ENCODE measurements at regions not wholly inside any gene's neighbourhood (a gene's known extent, or its start where the extent isn't known, plus 50 kb on each side); places are given as distances from the start of the nearest gene placed in this dataset.
A peak's percentile ranks its signal among the peaks of the same experiment; 100 is the strongest.
"Not testable (repeated sequence)": the region's sequence is repeated elsewhere in the genome, so short reads cannot be mapped to it uniquely, and the experiment has no call there.

- H3K27me3 Mint-ChIP-seq: no peaks in the 10 kb centered on the region
- peak; percentile 77 for DNase-seq
- H3K4me3 Mint-ChIP-seq: peak overlapping the region; percentile 72
- intact Hi-C loops (cut with micrococcal nuclease): loop anchor here (5.0 kb wide), 2 partner anchors 128 to 478 kb away; no protein-coding TSS in a partner anchor
- H3K36me3 Mint-ChIP-seq (ENCODE audit: low read depth): peaks cover 56% of the 10 kb centered on the region
- no peaks in the 10 kb centered on the region for H3K9me3 Mint-ChIP-seq
- peaks cover 62% of the 10 kb centered on the region for H3K4me1 Mint-ChIP-seq
- peak overlapping the region; percentile 88 for H3K27ac Mint-ChIP-seq
Observed at GRCh38 chrY:7339391-7340087, 428.0 kb upstream of the AMELY start.

- DNase-seq: peak; percentile 66
Observed at GRCh38 chrY:7336023-7336873, 424.7 kb upstream of the AMELY start.

GRCh38 chrY:7334449-7334848 is 422.9 kb upstream of the AMELY start:
- H3K4me1 Mint-ChIP-seq: peaks cover 47% of the 10 kb centered on the region
- peak overlapping the region; percentile 69 for H3K4me3 Mint-ChIP-seq
- peak overlapping the region; percentile 81 for H3K27ac Mint-ChIP-seq
- no peaks in the 10 kb centered on the region for H3K9me3 Mint-ChIP-seq
- DNase-seq: peak; percentile 59
- intact Hi-C loops (cut with micrococcal nuclease): no loop called here
- no peaks in the 10 kb centered on the region for H3K27me3 Mint-ChIP-seq
- peaks cover 60% of the 10 kb centered on the region for H3K36me3 Mint-ChIP-seq (ENCODE audit: low read depth)

More at GRCh38 chrY:7336023-7336873, 424.7 kb upstream of the AMELY start:
- H3K27ac Mint-ChIP-seq: peak overlapping the region; percentile 93
- peaks cover 49% of the 10 kb centered on the region for H3K4me1 Mint-ChIP-seq
- intact Hi-C loops (cut with micrococcal nuclease): loop anchor here (1.0 to 5.0 kb wide), 2 partner anchors 10 to 131 kb away; no protein-coding TSS in a partner anchor
- H3K36me3 Mint-ChIP-seq (ENCODE audit: low read depth): peaks cover 55% of the 10 kb centered on the region
- H3K4me3 Mint-ChIP-seq: peak overlapping the region; percentile 76
- no peaks in the 10 kb centered on the region for H3K9me3 Mint-ChIP-seq
- H3K27me3 Mint-ChIP-seq: no peaks in the 10 kb centered on the region

DNA sequence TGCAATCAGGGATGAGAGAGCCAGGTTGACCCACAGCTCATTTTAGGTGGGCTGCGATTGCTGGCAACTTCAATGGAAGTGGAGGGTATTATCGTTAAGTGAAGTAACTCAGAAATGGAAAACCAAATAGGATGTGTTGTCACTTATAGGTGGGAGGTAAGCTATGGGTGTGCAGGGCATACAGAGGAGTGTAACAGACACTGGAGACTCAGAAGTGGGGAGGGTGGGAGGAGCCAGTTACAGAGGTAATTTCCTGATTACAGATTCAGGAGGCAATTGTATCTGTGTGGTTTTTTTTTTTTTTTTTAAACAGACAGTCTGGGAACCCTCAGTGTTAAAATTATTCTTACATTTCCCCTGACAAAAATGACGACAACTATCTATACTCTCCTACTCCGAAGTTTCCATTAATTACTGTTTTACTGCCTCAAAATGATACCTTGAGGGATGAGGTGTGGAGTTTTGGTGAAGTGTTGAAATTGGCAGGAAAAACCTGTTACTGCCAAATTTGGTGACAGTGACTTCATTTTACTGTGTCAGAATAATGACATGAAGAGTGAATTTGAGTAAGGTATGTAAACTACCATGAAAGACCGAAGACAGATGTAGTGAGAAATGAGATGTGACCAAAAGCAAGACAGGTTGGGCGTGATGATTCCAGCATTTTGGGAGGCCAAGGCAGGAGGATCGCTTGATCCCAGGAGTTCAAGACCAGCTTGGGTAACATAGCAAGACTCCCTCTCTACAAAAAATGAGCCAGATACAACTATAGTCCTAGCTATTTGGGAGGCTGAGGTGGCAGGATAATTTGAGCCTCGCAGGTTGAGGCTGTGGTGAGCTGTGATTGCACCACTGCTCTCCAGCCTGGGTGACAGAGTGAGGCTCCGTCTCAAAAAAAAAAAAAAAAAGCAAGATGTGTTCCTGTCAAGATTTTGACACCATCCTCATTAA is 415.0 kb upstream of the AMELY start:
- H3K36me3 Mint-ChIP-seq (ENCODE audit: low read depth): peaks cover 43% of the 10 kb centered on the region
- intact Hi-C loops (cut with micrococcal nuclease): loop anchor here (1.0 to 5.0 kb wide), 6 partner anchors 10 to 676 kb away; no protein-coding TSS in a partner anchor
- no peaks in the 10 kb centered on the region for H3K27me3 Mint-ChIP-seq
- peak; percentile 76 for DNase-seq
- peaks cover 46% of the 10 kb centered on the region for H3K4me1 Mint-ChIP-seq
- no peaks in the 10 kb centered on the region for H3K9me3 Mint-ChIP-seq
- peak overlapping the region; percentile 77 for H3K4me3 Mint-ChIP-seq
- peak overlapping the region; percentile 100 for H3K27ac Mint-ChIP-seq

GRCh38 chrY:7325531-7325930 is 414.0 kb upstream of the AMELY start:
- peak overlapping the region; percentile 52 for H3K4me3 Mint-ChIP-seq
- peaks cover 47% of the 10 kb centered on the region for H3K4me1 Mint-ChIP-seq
- peaks cover 44% of the 10 kb centered on the region for H3K36me3 Mint-ChIP-seq (ENCODE audit: low read depth)
- no peaks in the 10 kb centered on the region for H3K27me3 Mint-ChIP-seq
- no peak for DNase-seq
- H3K27ac Mint-ChIP-seq: peak overlapping the region; percentile 100
- intact Hi-C loops (cut with micrococcal nuclease): loop anchor here (5.0 kb wide), 1 partner anchor 677 kb away; no protein-coding TSS in a partner anchor
- no peaks in the 10 kb centered on the region for H3K9me3 Mint-ChIP-seq

- H3K4me1 Mint-ChIP-seq: peaks cover 64% of the 10 kb centered on the region
- peak overlapping the region; percentile 82 for H3K27ac Mint-ChIP-seq
- intact Hi-C loops (cut with micrococcal nuclease): no loop called here
- H3K27me3 Mint-ChIP-seq: no peaks in the 10 kb centered on the region
- no peak for DNase-seq
- H3K9me3 Mint-ChIP-seq: no peaks in the 10 kb centered on the region
- H3K36me3 Mint-ChIP-seq (ENCODE audit: low read depth): peaks cover 58% of the 10 kb centered on the region
- H3K4me3 Mint-ChIP-seq: no peak overlapping the region
Observed at GRCh38 chrY:7320751-7321150, 409.2 kb upstream of the AMELY start.

GRCh38 chrY:7320171-7320570 is 408.6 kb upstream of the AMELY start:
- H3K9me3 Mint-ChIP-seq; DNase-seq; intact Hi-C loops (cut with micrococcal nuclease); H3K27me3 Mint-ChIP-seq: not testable (repeated sequence)
- Mint-ChIP-seq H3K4me1 (peaks cover 60% of the 10 kb centered on the region), H3K36me3 (ENCODE audit: low read depth) (peaks cover 61% of the 10 kb centered on the region), H3K27ac (peak overlapping the region; percentile 82), H3K4me3 (peak overlapping the region; percentile 57)

GRCh38 chrY:7318122-7318521 is 406.6 kb upstream of the AMELY start:
- Mint-ChIP-seq H3K36me3 (ENCODE audit: low read depth) (peaks cover 54% of the 10 kb centered on the region), H3K4me1 (peaks cover 53% of the 10 kb centered on the region), H3K4me3 (peak overlapping the region; percentile 55), H3K27me3 (no peaks in the 10 kb centered on the region), H3K27ac (peak overlapping the region; percentile 66), H3K9me3 (no peaks in the 10 kb centered on the region)
- intact Hi-C loops (cut with micrococcal nuclease): no loop called here
- no peak for DNase-seq

DNA sequence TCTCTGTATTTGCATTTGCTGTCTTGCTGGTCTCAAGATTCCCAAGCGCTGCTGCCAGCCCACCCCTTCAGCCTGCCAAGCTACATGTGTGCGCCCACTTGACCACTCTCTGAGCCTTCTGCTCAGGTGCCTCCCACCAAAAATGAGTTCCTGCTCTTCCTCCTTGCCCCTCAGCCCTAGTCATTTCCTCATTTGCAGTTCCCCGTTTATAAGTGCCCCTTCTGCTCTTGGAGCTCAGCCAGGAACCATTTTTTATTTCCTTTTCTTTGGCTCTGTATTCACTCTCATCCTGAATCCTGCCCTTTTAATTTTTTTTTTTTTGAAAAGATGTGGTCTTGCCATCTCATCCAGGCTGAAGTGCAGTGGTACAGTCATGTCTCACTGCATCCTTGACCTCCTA is 406.0 kb upstream of the AMELY start:
- intact Hi-C loops (cut with micrococcal nuclease): no loop called here
- Mint-ChIP-seq H3K9me3 (no peaks in the 10 kb centered on the region), H3K27me3 (no peaks in the 10 kb centered on the region), H3K4me1 (peaks cover 52% of the 10 kb centered on the region), H3K4me3 (peak overlapping the region; percentile 55), H3K27ac (peak overlapping the region; percentile 66), H3K36me3 (ENCODE audit: low read depth) (peaks cover 53% of the 10 kb centered on the region)
- no peak for DNase-seq

DNA sequence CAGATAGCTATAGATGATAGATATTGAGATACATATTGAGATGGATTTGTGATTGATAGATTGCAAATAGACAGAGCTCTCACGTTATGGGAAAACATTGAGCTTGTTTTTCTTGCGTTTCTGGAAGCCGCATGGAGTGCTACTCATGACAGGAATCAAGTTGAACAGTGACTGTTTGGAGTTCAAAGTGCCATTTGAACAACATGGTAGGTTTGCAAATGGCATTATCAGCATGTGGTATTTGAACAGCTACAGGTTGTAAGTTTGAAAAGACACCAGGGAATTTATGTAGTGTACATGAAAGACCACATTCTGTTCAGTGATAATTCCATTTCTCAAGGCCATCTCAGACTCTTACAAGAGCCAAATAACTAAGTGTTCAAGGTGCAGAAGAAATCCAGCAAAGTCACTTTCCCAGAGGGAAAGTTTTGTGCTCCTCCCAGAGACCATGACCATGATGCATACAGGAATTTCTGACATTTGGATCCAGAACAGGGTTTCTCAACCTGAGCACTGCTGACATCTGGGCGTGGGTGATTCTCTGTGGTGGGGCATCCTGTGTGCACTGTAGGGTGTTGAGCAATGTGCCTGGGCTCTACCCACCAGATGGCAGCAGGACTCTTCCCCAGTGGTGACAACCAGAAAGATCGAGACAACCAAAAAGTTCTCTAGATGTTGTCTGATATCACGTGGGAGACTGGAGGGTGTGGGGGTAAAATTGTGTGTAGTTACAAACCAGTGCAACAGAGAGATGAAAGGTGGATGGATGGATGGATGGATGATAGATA is 399.1 kb upstream of the AMELY start:
- peak overlapping the region; percentile 27 for H3K4me3 Mint-ChIP-seq
- intact Hi-C loops (cut with micrococcal nuclease): loop anchor here (1.0 to 2.0 kb wide), 2 partner anchors 16 to 33 kb away; no protein-coding TSS in a partner anchor
- H3K4me1 Mint-ChIP-seq: peaks cover 35% of the 10 kb centered on the region
- H3K27me3 Mint-ChIP-seq: no peaks in the 10 kb centered on the region
- H3K9me3 Mint-ChIP-seq: no peaks in the 10 kb centered on the region
- peak; percentile 86 for DNase-seq
- H3K27ac Mint-ChIP-seq: peak overlapping the region; percentile 73
- peaks cover 41% of the 10 kb centered on the region for H3K36me3 Mint-ChIP-seq (ENCODE audit: low read depth)

- H3K9me3 Mint-ChIP-seq: no peaks in the 10 kb centered on the region
- peaks cover 51% of the 10 kb centered on the region for H3K36me3 Mint-ChIP-seq (ENCODE audit: low read depth)
- no peak overlapping the region for H3K4me3 Mint-ChIP-seq
- no peak for DNase-seq
- no peaks in the 10 kb centered on the region for H3K27me3 Mint-ChIP-seq
- H3K27ac Mint-ChIP-seq: no peak overlapping the region
- peaks cover 40% of the 10 kb centered on the region for H3K4me1 Mint-ChIP-seq
- intact Hi-C loops (cut with micrococcal nuclease): no loop called here
Observed at GRCh38 chrY:7308816-7309215, 397.3 kb upstream of the AMELY start.

DNA sequence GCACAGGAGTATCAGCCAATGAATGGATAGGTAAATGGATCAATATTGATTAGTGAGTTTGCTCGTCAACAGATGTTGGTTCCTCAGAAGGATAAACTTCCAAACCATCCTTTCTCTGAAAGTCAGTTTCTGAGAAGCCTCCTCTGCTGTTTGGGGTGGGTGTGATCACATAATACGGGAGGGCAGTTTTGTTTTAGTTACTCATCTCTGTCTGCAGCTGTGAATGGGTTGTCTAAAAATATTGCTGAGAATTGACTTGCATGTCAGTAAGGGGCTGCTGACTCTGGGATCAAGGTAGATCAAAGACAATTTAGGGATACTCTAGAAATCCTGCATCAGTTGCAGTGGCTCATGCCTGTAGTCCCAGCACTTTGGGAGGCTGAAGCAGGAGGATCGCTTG is 390.8 kb upstream of the AMELY start:
- H3K27me3 Mint-ChIP-seq: no peaks in the 10 kb centered on the region
- intact Hi-C loops (cut with micrococcal nuclease): no loop called here
- H3K36me3 Mint-ChIP-seq (ENCODE audit: low read depth): peaks cover 56% of the 10 kb centered on the region
- no peaks in the 10 kb centered on the region for H3K9me3 Mint-ChIP-seq
- peaks cover 39% of the 10 kb centered on the region for H3K4me1 Mint-ChIP-seq
- no peak for DNase-seq
- H3K4me3 Mint-ChIP-seq: peak overlapping the region; percentile 26
- peak overlapping the region; percentile 78 for H3K27ac Mint-ChIP-seq

Measured in activated CD4-positive, alpha-beta T cell treated with anti-CD3 and anti-CD28 coated beads, Interleukin-2, amount 10 ng/mL, durations not matched to agents 24 days and 14 days (primary cell).